Thymus (tissue), 11 donors: ENCODE measurements at regions not wholly inside any gene's neighbourhood (a gene's known extent, or its start where the extent isn't known, plus 50 kb on each side); places are given as distances from the start of the nearest gene placed in this dataset.

Source experiments
- DNase-seq, 9 donors: peaks; one replicate each; pipeline ENCODE4 v3.0.0-alpha.2; 2013; ENCODE audit warnings: low spot score in 9 of 9, low read depth in 6 of 9, missing footprints in 1 of 9
- H3K27ac ChIP-seq, 2 donors: one replicate each; pipeline ENCODE4 v1.5.1; 2013; ENCODE audit warnings: control low read depth in 1 of 2, low read depth in 1 of 2, low read length in 1 of 2, mild to moderate bottlenecking in 1 of 2, moderate library complexity in 1 of 2
- H3K27me3 ChIP-seq, 2 donors: one replicate each; pipeline ENCODE4 v1.5.1; 2013; ENCODE audit warnings: low read length in 1 of 2; ENCODE audit not compliant: control insufficient read depth in 2 of 2, insufficient read depth in 1 of 2
- H3K36me3 ChIP-seq, 2 donors: one replicate each; pipeline ENCODE4 v1.5.1; 2013; ENCODE audit warnings: low read length in 1 of 2, mild to moderate bottlenecking in 1 of 2, moderate library complexity in 1 of 2; ENCODE audit not compliant: control insufficient read depth in 2 of 2, insufficient read depth in 2 of 2
- H3K4me1 ChIP-seq, 2 donors: one replicate each; pipeline ENCODE4 v1.5.1; 2013; ENCODE audit warnings: low read length in 2 of 2; ENCODE audit not compliant: control insufficient read depth in 2 of 2, insufficient read depth in 2 of 2
- H3K4me3 ChIP-seq, 2 donors: one replicate each; pipeline ENCODE4 v1.5.1; 2013; ENCODE audit warnings: low read length in 2 of 2, control low read depth in 1 of 2, mild to moderate bottlenecking in 1 of 2
- H3K9me3 ChIP-seq, 2 donors: one replicate each; pipeline ENCODE4 v1.5.1; 2013; ENCODE audit warnings: low read length in 1 of 2, mild to moderate bottlenecking in 1 of 2; ENCODE audit not compliant: control insufficient read depth in 2 of 2, insufficient read depth in 1 of 2
- WGBS: extraction: QIAGEN DNeasy Blood & Tissue Kit; methylation state at CpG from one replicate; pipeline ENCODE4 v1.1.7; 2013; 5-methylcytosine and 5-hydroxymethylcytosine counted together
- donor health status: healthy.

- WGBS = over 99% methylated on average over 2 of the region's 2 CpGs
- H3K4me1 ChIP-seq = no peaks in the 10 kb centered on the region
- H3K36me3 ChIP-seq = no peaks in the 10 kb centered on the region
- no peak for DNase-seq
- H3K27ac ChIP-seq = no peak overlapping the region
- no peaks in the 10 kb centered on the region for H3K27me3 ChIP-seq
- H3K4me3 ChIP-seq = no peak overlapping the region
- H3K9me3 ChIP-seq = no peaks in the 10 kb centered on the region
These were observed 189.9 kb upstream of the SOX2 start for GRCh38 chr3:181521831-181522230.

GRCh38 chr3:181518222-181518621 is 193.5 kb upstream of the SOX2 start:
- Histone ChIP-seq H3K9me3 (no peaks in the 10 kb centered on the region), H3K36me3 (no peaks in the 10 kb centered on the region), H3K27me3 (no peaks in the 10 kb centered on the region), H3K4me3 (no peak overlapping the region), H3K4me1 (no peaks in the 10 kb centered on the region), H3K27ac (no peak overlapping the region)
- no peak for DNase-seq
- WGBS = 91% methylated on average over 3 of the region's 3 CpGs

- 98% methylated on average over 1 of the region's 1 CpG for WGBS
- Histone ChIP-seq H3K4me3 (no peak overlapping the region), H3K36me3 (no peaks in the 10 kb centered on the region), H3K27ac (no peak overlapping the region), H3K27me3 (no peaks in the 10 kb centered on the region), H3K9me3 (peaks cover 0 to 8% of the 10 kb centered on the region in 2 donors), H3K4me1 (no peaks in the 10 kb centered on the region)
- DNase-seq = no peak
These were observed 198.9 kb upstream of the SOX2 start for GRCh38 chr3:181512787-181513186.

- WGBS = 91% methylated on average over 3 of the region's 3 CpGs
These were observed 201.2 kb upstream of the SOX2 start for GRCh38 chr3:181510500-181510899.

GRCh38 chr3:181497358-181497757 is 214.4 kb upstream of the SOX2 start:
- no peaks in the 10 kb centered on the region for H3K9me3 ChIP-seq
- 95% methylated on average over 3 of the region's 3 CpGs for WGBS
- no peak for DNase-seq
- no peaks in the 10 kb centered on the region for H3K27me3 ChIP-seq
- no peak overlapping the region for H3K4me3 ChIP-seq
- no peaks in the 10 kb centered on the region for H3K36me3 ChIP-seq
- H3K27ac ChIP-seq = no peak overlapping the region
- no peaks in the 10 kb centered on the region for H3K4me1 ChIP-seq

More at GRCh38 chr3:181510500-181510899, 201.2 kb upstream of the SOX2 start:
- Histone ChIP-seq H3K4me1 (no peaks in the 10 kb centered on the region), H3K27ac (no peak overlapping the region), H3K4me3 (no peak overlapping the region), H3K27me3 (no peaks in the 10 kb centered on the region), H3K36me3 (no peaks in the 10 kb centered on the region), H3K9me3 (peaks cover 0 to 8% of the 10 kb centered on the region in 2 donors)
- DNase-seq = no peak

GRCh38 chr3:181493423-181493822 is 218.3 kb upstream of the SOX2 start:
- Histone ChIP-seq H3K36me3 (no peaks in the 10 kb centered on the region), H3K4me1 (no peaks in the 10 kb centered on the region), H3K9me3 (no peaks in the 10 kb centered on the region), H3K27ac (no peak overlapping the region), H3K27me3 (no peaks in the 10 kb centered on the region), H3K4me3 (no peak overlapping the region)
- 95% methylated on average over 3 of the region's 3 CpGs for WGBS
- no peak for DNase-seq

GRCh38 chr3:181488536-181488935 is 223.2 kb upstream of the SOX2 start:
- WGBS = 98% methylated on average over 3 of the region's 3 CpGs
- no peaks in the 10 kb centered on the region for H3K27me3 ChIP-seq
- no peak overlapping the region for H3K4me3 ChIP-seq
- no peak for DNase-seq
- no peaks in the 10 kb centered on the region for H3K36me3 ChIP-seq
- H3K4me1 ChIP-seq = peaks cover 0 to 4% of the 10 kb centered on the region in 2 donors
- H3K9me3 ChIP-seq = no peaks in the 10 kb centered on the region
- H3K27ac ChIP-seq = no peak overlapping the region

GRCh38 chr3:181487236-181487978 is 224.3 kb upstream of the SOX2 start:
- 5% methylated on average over 5 of the region's 5 CpGs for WGBS
- H3K36me3 ChIP-seq = no peaks in the 10 kb centered on the region
- DNase-seq = peak in 1 of 9 donors; percentile 9
- H3K27ac ChIP-seq = no peak overlapping the region
- no peaks in the 10 kb centered on the region for H3K9me3 ChIP-seq
- no peaks in the 10 kb centered on the region for H3K27me3 ChIP-seq
- peaks cover 0 to 4% of the 10 kb centered on the region in 2 donors for H3K4me1 ChIP-seq
- H3K4me3 ChIP-seq = no peak overlapping the region

GRCh38 chr3:181486141-181486885 is 225.4 kb upstream of the SOX2 start:
- no peaks in the 10 kb centered on the region for H3K36me3 ChIP-seq
- no peaks in the 10 kb centered on the region for H3K9me3 ChIP-seq
- H3K4me3 ChIP-seq = no peak overlapping the region
- DNase-seq = no peak
- no peak overlapping the region for H3K27ac ChIP-seq
- 23% methylated on average over 7 of the region's 7 CpGs for WGBS
- H3K27me3 ChIP-seq = no peaks in the 10 kb centered on the region
- peaks cover 0 to 4% of the 10 kb centered on the region in 2 donors for H3K4me1 ChIP-seq
